Skeletal muscle satellite cell (primary cell): ENCODE measurements at regions not wholly inside any gene's neighbourhood (a gene's known extent, or its start where the extent isn't known, plus 50 kb on each side); places are given as distances from the start of the nearest gene placed in this dataset.

ENCODE experiments used
- H3K27me3 ChIP-seq: 2 replicates; pipeline ENCODE4 v1.7.0; 2013; ENCODE audit warnings: low read length; ENCODE audit not compliant: control insufficient read depth, insufficient read depth
- H3K36me3 ChIP-seq: 2 replicates; pipeline ENCODE4 v1.7.0; 2013; ENCODE audit warnings: mild to moderate bottlenecking, control low read depth, low read length; ENCODE audit not compliant: insufficient read depth
- H3K4me1 ChIP-seq: 2 replicates; pipeline ENCODE4 v1.7.0; 2013; ENCODE audit warnings: low read length; ENCODE audit not compliant: control insufficient read depth, insufficient read depth
- H3K4me2 ChIP-seq: 2 replicates; pipeline ENCODE4 v1.7.0; 2013; ENCODE audit warnings: mild to moderate bottlenecking, low read length
- H3K4me3 ChIP-seq: 2 replicates; pipeline ENCODE4 v1.7.0; 2013; ENCODE audit warnings: low read length
- H3K9ac ChIP-seq: 2 replicates; pipeline ENCODE4 v1.7.0; 2013; ENCODE audit warnings: mild to moderate bottlenecking, low read depth, low read length, moderate library complexity
- H3K9me3 ChIP-seq: replicated peaks from 2 replicates; pipeline ENCODE4 v1.7.0; 2013; ENCODE audit warnings: mild to moderate bottlenecking, control low read depth, low read length

- no peak overlapping the region for H3K4me3 ChIP-seq
- no peak overlapping the region for H3K9ac ChIP-seq
- H3K9me3 ChIP-seq: peaks cover 2% of the 10 kb centered on the region
- H3K4me1 ChIP-seq: no peaks in the 10 kb centered on the region
- H3K4me2 ChIP-seq: no peak overlapping the region
- no peaks in the 10 kb centered on the region for H3K27me3 ChIP-seq
- H3K36me3 ChIP-seq: no peaks in the 10 kb centered on the region
These were observed 1062.2 kb upstream of the FBXO33 start for GRCh38 chr14:40494483-40494882.

GRCh38 chr14:40487824-40488223 lies 1055.6 kb upstream of the FBXO33 start:
- H3K4me1 ChIP-seq: no peaks in the 10 kb centered on the region
- H3K27me3 ChIP-seq: no peaks in the 10 kb centered on the region
- peaks cover 2% of the 10 kb centered on the region for H3K9me3 ChIP-seq
- H3K9ac ChIP-seq: no peak overlapping the region
- no peaks in the 10 kb centered on the region for H3K36me3 ChIP-seq
- no peak overlapping the region for H3K4me2 ChIP-seq
- no peak overlapping the region for H3K4me3 ChIP-seq

GRCh38 chr14:40485688-40486087 lies 1053.5 kb upstream of the FBXO33 start:
- Histone ChIP-seq H3K4me1 (no peaks in the 10 kb centered on the region), H3K36me3 (no peaks in the 10 kb centered on the region), H3K9ac (no peak overlapping the region), H3K4me2 (no peak overlapping the region), H3K4me3 (no peak overlapping the region), H3K9me3 (peaks cover 2% of the 10 kb centered on the region), H3K27me3 (no peaks in the 10 kb centered on the region)

- Histone ChIP-seq H3K9me3 (peaks cover 10% of the 10 kb centered on the region), H3K4me1 (no peaks in the 10 kb centered on the region), H3K9ac (no peak overlapping the region), H3K27me3 (no peaks in the 10 kb centered on the region), H3K4me3 (no peak overlapping the region), H3K4me2 (no peak overlapping the region), H3K36me3 (no peaks in the 10 kb centered on the region)
These were observed 1043.8 kb upstream of the FBXO33 start for GRCh38 chr14:40476005-40476404.

- Histone ChIP-seq H3K9ac (no peak overlapping the region), H3K9me3 (no peaks in the 10 kb centered on the region), H3K4me3 (no peak overlapping the region), H3K36me3 (no peaks in the 10 kb centered on the region), H3K4me2 (no peak overlapping the region), H3K4me1 (no peaks in the 10 kb centered on the region), H3K27me3 (no peaks in the 10 kb centered on the region)
These were observed 1035.7 kb upstream of the FBXO33 start for GRCh38 chr14:40467969-40468368.

GRCh38 chr14:40464531-40464930 lies 1032.3 kb upstream of the FBXO33 start:
- no peaks in the 10 kb centered on the region for H3K4me1 ChIP-seq
- H3K4me2 ChIP-seq: no peak overlapping the region
- no peak overlapping the region for H3K9ac ChIP-seq
- no peak overlapping the region for H3K4me3 ChIP-seq
- H3K27me3 ChIP-seq: no peaks in the 10 kb centered on the region
- no peaks in the 10 kb centered on the region for H3K36me3 ChIP-seq
- H3K9me3 ChIP-seq: no peaks in the 10 kb centered on the region

- no peak overlapping the region for H3K9ac ChIP-seq
- H3K4me1 ChIP-seq: no peaks in the 10 kb centered on the region
- H3K36me3 ChIP-seq: no peaks in the 10 kb centered on the region
- no peak overlapping the region for H3K4me2 ChIP-seq
- H3K27me3 ChIP-seq: no peaks in the 10 kb centered on the region
- H3K9me3 ChIP-seq: no peaks in the 10 kb centered on the region
- no peak overlapping the region for H3K4me3 ChIP-seq
These were observed 1031.7 kb upstream of the FBXO33 start for GRCh38 chr14:40463886-40464285.

GRCh38 chr14:40452674-40453073 lies 1020.4 kb upstream of the FBXO33 start:
- peaks cover 4% of the 10 kb centered on the region for H3K9me3 ChIP-seq
- H3K4me3 ChIP-seq: no peak overlapping the region
- H3K4me1 ChIP-seq: no peaks in the 10 kb centered on the region
- H3K9ac ChIP-seq: no peak overlapping the region
- H3K36me3 ChIP-seq: no peaks in the 10 kb centered on the region
- no peaks in the 10 kb centered on the region for H3K27me3 ChIP-seq
- H3K4me2 ChIP-seq: no peak overlapping the region

GRCh38 chr14:40447017-40447416 lies 1014.8 kb upstream of the FBXO33 start:
- Histone ChIP-seq H3K4me1 (no peaks in the 10 kb centered on the region), H3K27me3 (no peaks in the 10 kb centered on the region), H3K9me3 (no peaks in the 10 kb centered on the region), H3K36me3 (no peaks in the 10 kb centered on the region), H3K4me2 (no peak overlapping the region), H3K4me3 (no peak overlapping the region), H3K9ac (no peak overlapping the region)

GRCh38 chr14:40445020-40445419 lies 1012.8 kb upstream of the FBXO33 start:
- no peaks in the 10 kb centered on the region for H3K27me3 ChIP-seq
- H3K4me1 ChIP-seq: no peaks in the 10 kb centered on the region
- H3K4me3 ChIP-seq: no peak overlapping the region
- H3K36me3 ChIP-seq: no peaks in the 10 kb centered on the region
- H3K4me2 ChIP-seq: no peak overlapping the region
- H3K9ac ChIP-seq: no peak overlapping the region
- no peaks in the 10 kb centered on the region for H3K9me3 ChIP-seq

GRCh38 chr14:40436551-40436950 lies 1004.3 kb upstream of the FBXO33 start:
- H3K4me2 ChIP-seq: no peak overlapping the region
- H3K27me3 ChIP-seq: no peaks in the 10 kb centered on the region
- H3K4me1 ChIP-seq: no peaks in the 10 kb centered on the region
- no peaks in the 10 kb centered on the region for H3K36me3 ChIP-seq
- peaks cover 2% of the 10 kb centered on the region for H3K9me3 ChIP-seq
- no peak overlapping the region for H3K4me3 ChIP-seq
- H3K9ac ChIP-seq: no peak overlapping the region

- Histone ChIP-seq H3K4me2 (no peak overlapping the region), H3K4me1 (no peaks in the 10 kb centered on the region), H3K9ac (no peak overlapping the region), H3K27me3 (no peaks in the 10 kb centered on the region), H3K9me3 (peaks cover 4% of the 10 kb centered on the region), H3K36me3 (no peaks in the 10 kb centered on the region), H3K4me3 (no peak overlapping the region)
These were observed 985.7 kb upstream of the FBXO33 start for GRCh38 chr14:40417777-40418401.
